Thoracic aorta (tissue), 2 donors: ENCODE measurements at regions not wholly inside any gene's neighbourhood (a gene's known extent, or its start where the extent isn't known, plus 50 kb on each side); places are given as distances from the start of the nearest gene placed in this dataset.

Source experiments
- ATAC-seq: fragments of 150-250 bp; one replicate; pipeline ENCODE4 v1.8.0; 2017; ENCODE audit warnings: low read depth; ENCODE audit not compliant: insufficient number of reproducible peaks, low FRiP score
- DNase-seq: peaks from one replicate; pipeline ENCODE4 v3.0.0-alpha.2; 2020; ENCODE audit warnings: low spot score
- H3K27ac ChIP-seq, 2 donors: fragments of 200-600 bp; sonication (generic); 1 replicate in 1 of 2; 2 replicates in 1 of 2; pipeline ENCODE4 v1.5.1; 2016; ENCODE audit warnings: mild to moderate bottlenecking in 2 of 2, moderate library complexity in 2 of 2
- H3K27me3 ChIP-seq: fragments of 200-600 bp; sonication (generic); replicated peaks from 2 replicates; pipeline ENCODE4 v1.6.0; 2016; ENCODE audit warnings: mild to moderate bottlenecking; ENCODE audit not compliant: insufficient read depth
- H3K36me3 ChIP-seq: fragments of 200-600 bp; sonication (generic); one replicate; pipeline ENCODE4 v1.5.1; 2016
- H3K4me1 ChIP-seq, 2 donors: fragments of 200-600 bp; sonication (generic); 1 replicate in 1 of 2; 2 replicates in 1 of 2; pipeline versions ENCODE4 v1.5.1 to v1.6.0; 2016; ENCODE audit warnings: low read depth in 2 of 2, mild to moderate bottlenecking in 1 of 2; ENCODE audit not compliant: control insufficient read depth in 1 of 2
- H3K4me3 ChIP-seq: fragments of 200-600 bp; sonication (generic); 2 replicates; pipeline ENCODE4 v1.5.1; 2016; ENCODE audit warnings: mild to moderate bottlenecking
- H3K9me3 ChIP-seq: fragments of 200-600 bp; sonication (generic); 2 replicates; pipeline ENCODE4 v1.5.1; 2016
- TF ChIP-seq, protein P1 (sequence below): fragments of 200-600 bp; sonication (generic); IDR thresholded peaks from one replicate; pipeline ENCODE4 v1.5.1; 2019; ENCODE audit warnings: antibody characterized with exemption

DNA sequence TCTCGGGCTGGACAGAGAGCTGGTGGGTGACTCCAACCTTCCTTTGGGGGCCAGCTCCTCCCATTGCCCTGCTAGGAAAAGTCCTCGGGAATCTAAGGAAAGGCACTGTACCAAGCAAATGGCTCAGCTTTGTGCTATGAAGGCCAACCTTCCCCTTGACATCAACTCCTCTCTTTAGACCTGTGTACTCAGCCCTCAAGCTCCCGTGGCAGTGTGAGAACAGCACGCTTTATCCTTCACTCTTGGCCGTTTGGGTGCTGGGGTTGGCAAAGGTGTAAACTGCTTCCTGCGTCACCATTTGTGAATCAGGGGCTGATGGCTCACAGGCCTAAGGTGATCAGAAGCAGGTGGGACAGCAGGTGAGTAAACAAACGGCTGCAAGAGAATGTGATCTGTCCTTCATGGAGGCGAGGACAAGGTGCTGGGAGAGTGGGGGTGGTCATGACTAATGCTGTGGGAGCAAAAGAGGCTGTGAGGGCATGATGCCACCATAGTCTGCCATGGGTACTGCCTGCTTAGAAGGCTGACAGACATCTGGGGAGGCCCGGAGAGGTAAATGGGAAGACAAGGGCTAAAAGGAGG lies 165.2 kb upstream of the TPM1 start:
- peaks cover 0 to 16% of the 10 kb centered on the region in 2 donors for H3K4me1 ChIP-seq
- DNase-seq: no peak
- H3K27ac ChIP-seq: no peak overlapping the region
- no peak overlapping the region for H3K4me3 ChIP-seq
- ATAC-seq: no peak
- TF ChIP-seq, protein P1, sequence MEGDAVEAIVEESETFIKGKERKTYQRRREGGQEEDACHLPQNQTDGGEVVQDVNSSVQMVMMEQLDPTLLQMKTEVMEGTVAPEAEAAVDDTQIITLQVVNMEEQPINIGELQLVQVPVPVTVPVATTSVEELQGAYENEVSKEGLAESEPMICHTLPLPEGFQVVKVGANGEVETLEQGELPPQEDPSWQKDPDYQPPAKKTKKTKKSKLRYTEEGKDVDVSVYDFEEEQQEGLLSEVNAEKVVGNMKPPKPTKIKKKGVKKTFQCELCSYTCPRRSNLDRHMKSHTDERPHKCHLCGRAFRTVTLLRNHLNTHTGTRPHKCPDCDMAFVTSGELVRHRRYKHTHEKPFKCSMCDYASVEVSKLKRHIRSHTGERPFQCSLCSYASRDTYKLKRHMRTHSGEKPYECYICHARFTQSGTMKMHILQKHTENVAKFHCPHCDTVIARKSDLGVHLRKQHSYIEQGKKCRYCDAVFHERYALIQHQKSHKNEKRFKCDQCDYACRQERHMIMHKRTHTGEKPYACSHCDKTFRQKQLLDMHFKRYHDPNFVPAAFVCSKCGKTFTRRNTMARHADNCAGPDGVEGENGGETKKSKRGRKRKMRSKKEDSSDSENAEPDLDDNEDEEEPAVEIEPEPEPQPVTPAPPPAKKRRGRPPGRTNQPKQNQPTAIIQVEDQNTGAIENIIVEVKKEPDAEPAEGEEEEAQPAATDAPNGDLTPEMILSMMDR: no peak
- no peaks in the 10 kb centered on the region for H3K27me3 ChIP-seq
- no peaks in the 10 kb centered on the region for H3K9me3 ChIP-seq
- no peaks in the 10 kb centered on the region for H3K36me3 ChIP-seq

DNA sequence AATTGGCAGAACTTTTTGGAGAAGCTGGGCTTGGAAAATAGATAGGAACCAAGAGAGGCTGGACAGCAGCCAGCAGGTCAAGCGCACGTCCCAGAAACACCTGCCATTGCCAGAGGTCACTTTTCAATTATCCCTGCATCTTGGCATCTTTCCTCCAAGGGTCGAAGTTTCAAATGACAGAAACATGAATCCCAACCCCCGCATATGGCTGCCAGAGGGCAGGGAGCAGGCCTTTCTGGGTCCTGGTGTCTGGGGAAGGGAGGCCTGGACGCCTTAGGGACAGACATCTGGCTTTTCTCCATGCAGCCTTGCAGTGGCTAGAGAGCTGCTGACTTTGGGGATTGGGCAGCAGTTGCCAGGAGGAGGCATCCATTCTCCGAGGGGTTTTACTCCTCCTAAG lies 164.5 kb upstream of the TPM1 start:
- Histone ChIP-seq H3K9me3 (no peaks in the 10 kb centered on the region), H3K27me3 (no peaks in the 10 kb centered on the region), H3K4me3 (no peak overlapping the region), H3K4me1 (peaks cover 0 to 16% of the 10 kb centered on the region in 2 donors), H3K27ac (no peak overlapping the region), H3K36me3 (no peaks in the 10 kb centered on the region)
- ATAC-seq (no peak), DNase-seq (no peak)
- TF ChIP-seq, protein P1: no peak

DNA sequence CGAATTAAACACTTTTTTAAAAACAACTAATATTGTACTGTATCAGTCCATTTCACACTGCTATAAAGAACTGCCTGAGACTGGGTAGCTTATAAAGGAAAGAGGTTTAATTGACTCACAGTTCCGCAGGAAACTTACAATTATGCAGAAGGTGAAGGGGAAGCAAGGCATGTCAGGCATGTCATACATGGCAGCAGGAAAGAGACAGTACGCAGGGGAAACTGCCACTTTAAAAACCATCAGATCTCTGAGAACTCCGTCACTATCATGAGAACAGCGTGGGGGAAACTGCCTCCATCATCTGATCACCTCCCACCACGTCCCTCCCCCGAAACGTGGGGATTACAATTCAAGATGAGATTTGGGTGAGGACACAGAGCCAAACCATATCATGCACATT lies 162.8 kb upstream of the TPM1 start:
- DNase-seq (no peak), ATAC-seq (no peak)
- TF ChIP-seq, protein P1: no peak
- H3K4me3 ChIP-seq: no peak overlapping the region
- no peaks in the 10 kb centered on the region for H3K36me3 ChIP-seq
- H3K4me1 ChIP-seq: peaks cover 0 to 12% of the 10 kb centered on the region in 2 donors
- H3K27ac ChIP-seq: no peak overlapping the region
- H3K9me3 ChIP-seq: no peaks in the 10 kb centered on the region
- no peaks in the 10 kb centered on the region for H3K27me3 ChIP-seq

DNA sequence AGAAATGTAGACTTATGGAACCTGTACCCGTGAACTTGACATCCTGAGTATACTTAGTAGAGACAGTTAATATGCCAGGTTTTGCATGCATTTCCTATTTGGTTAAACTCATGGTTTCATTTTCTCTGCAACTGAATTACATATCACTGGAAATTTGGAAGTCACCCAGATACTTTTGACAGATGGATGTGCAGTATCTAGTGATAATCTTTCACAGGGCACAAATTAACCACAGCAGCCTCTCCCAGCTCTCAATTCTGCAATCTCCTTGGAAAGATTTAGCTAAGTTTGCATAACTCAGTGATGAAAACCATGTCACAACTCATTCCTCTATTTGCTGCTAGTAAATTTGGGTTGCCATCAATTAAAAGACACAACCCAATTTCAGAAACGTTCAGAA lies 162.3 kb upstream of the TPM1 start:
- Histone ChIP-seq H3K27ac (no peak overlapping the region), H3K36me3 (no peaks in the 10 kb centered on the region), H3K9me3 (no peaks in the 10 kb centered on the region), H3K27me3 (no peaks in the 10 kb centered on the region), H3K4me1 (peaks cover 0 to 7% of the 10 kb centered on the region in 2 donors), H3K4me3 (no peak overlapping the region)
- TF ChIP-seq, protein P1: no peak
- DNase-seq (no peak), ATAC-seq (no peak)

DNA sequence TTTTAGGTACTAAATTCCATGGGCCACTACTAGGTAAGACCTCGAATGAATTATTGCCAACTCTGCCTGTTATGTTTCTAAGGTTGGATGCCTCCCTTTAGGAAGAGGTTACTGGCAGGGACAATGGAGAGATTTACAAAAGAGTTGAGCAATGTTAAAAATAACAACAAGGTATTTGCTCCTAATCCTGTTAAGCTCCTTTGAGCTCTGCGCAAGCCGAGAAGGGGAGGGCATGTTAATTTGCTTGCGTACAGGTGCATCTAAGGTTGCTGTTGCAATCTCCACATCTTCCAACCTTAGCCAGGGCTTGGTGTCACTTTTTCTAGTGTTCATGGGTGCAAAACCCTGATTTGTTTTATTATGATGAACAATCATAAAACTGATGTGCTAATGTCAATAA lies 161.5 kb upstream of the TPM1 start:
- H3K9me3 ChIP-seq: no peaks in the 10 kb centered on the region
- no peaks in the 10 kb centered on the region for H3K4me1 ChIP-seq
- H3K4me3 ChIP-seq: no peak overlapping the region
- no peak for DNase-seq
- ATAC-seq: no peak
- no peak overlapping the region for H3K27ac ChIP-seq
- no peaks in the 10 kb centered on the region for H3K27me3 ChIP-seq
- TF ChIP-seq, protein P1: no peak
- no peaks in the 10 kb centered on the region for H3K36me3 ChIP-seq
